Natural killer cell (primary cell): ENCODE measurements at regions not wholly inside any gene's neighbourhood (a gene's known extent, or its start where the extent isn't known, plus 50 kb on each side); places are given as distances from the start of the nearest gene placed in this dataset.
"Not testable (repeated sequence)": the region's sequence is repeated elsewhere in the genome, so short reads cannot be mapped to it uniquely, and the experiment has no call there.

ENCODE experiments used
- ATAC-seq, 3 donors: fragments of 150-1000 bp in 2 of 3; fragments of 200-7000 bp in 1 of 3; cut with Tn5 transposase; 1 replicate in 1 of 3; 2 replicates in 2 of 3; pipeline ENCODE4 v1.10.0; 2021; ENCODE audit warnings: mild to moderate bottlenecking in 2 of 3, moderate library complexity in 2 of 3
- DNase-seq, 2 donors: peaks; one replicate each; pipeline versions ENCODE4 v3.0.0 to v3.0.0-alpha.2; 2013 to 2021; ENCODE audit warnings: mixed read lengths in 1 of 2
- H3K27ac ChIP-seq: one replicate; pipeline ENCODE4 v1.5.1; 2013; ENCODE audit warnings: mild to moderate bottlenecking, low read length
- H3K27me3 ChIP-seq: one replicate; pipeline ENCODE4 v1.6.1; 2013; ENCODE audit warnings: low read length; ENCODE audit not compliant: control insufficient read depth, insufficient read depth
- H3K36me3 ChIP-seq: one replicate; pipeline ENCODE4 v1.6.1; 2013; ENCODE audit warnings: low read length; ENCODE audit not compliant: control insufficient read depth, insufficient read depth
- H3K4me1 ChIP-seq: one replicate; pipeline ENCODE4 v1.6.1; 2013; ENCODE audit warnings: low read length; ENCODE audit not compliant: control insufficient read depth, insufficient read depth
- H3K4me3 ChIP-seq: one replicate; pipeline ENCODE4 v1.5.1; 2013; ENCODE audit warnings: low read length
- H3K9me3 ChIP-seq: one replicate; pipeline ENCODE4 v1.6.1; 2013; ENCODE audit warnings: low read length; ENCODE audit not compliant: control insufficient read depth, insufficient read depth
- H3K27ac Mint-ChIP-seq, 2 donors: one replicate each; pipeline ENCODE4 v1.8.0; 2022; ENCODE audit warnings: mild to moderate bottlenecking in 2 of 2, mixed read lengths in 2 of 2, moderate library complexity in 1 of 2
- H3K27me3 Mint-ChIP-seq, 2 donors: one replicate each; pipeline ENCODE4 v1.8.0; 2022; ENCODE audit warnings: low read depth in 2 of 2, mixed read lengths in 2 of 2
- H3K36me3 Mint-ChIP-seq: one replicate; pipeline ENCODE4 v1.8.0; 2022; ENCODE audit warnings: mixed read lengths
- H3K4me1 Mint-ChIP-seq, 2 donors: one replicate each; pipeline ENCODE4 v1.8.0; 2022; ENCODE audit warnings: mixed read lengths in 2 of 2
- H3K4me3 Mint-ChIP-seq: one replicate; pipeline ENCODE4 v1.8.0; 2022; ENCODE audit warnings: mild to moderate bottlenecking, moderate library complexity, mixed read lengths
- H3K9me3 Mint-ChIP-seq, 2 donors: one replicate each; pipeline ENCODE4 v1.8.0; 2022; ENCODE audit warnings: mixed read lengths in 2 of 2
- WGBS: methylation state at CpG from one replicate; pipeline ENCODE4 v1.1.7; 2013; ENCODE audit warnings: missing lambda C conversion rate; ENCODE audit not compliant: insufficient coverage; 5-methylcytosine and 5-hydroxymethylcytosine counted together
- intact Hi-C: fragments of 100-400 bp; cut with micrococcal nuclease; formaldehyde crosslinking; loops from one replicate; pipeline ENCODE4 v1.14.2; 2022
- TF ChIP-seq, protein P1 (sequence below): fragments of 200-600 bp; IDR thresholded peaks from one replicate; pipeline ENCODE4 v1.8.0; 2022; ENCODE audit warnings: antibody characterized with exemption

DNA sequence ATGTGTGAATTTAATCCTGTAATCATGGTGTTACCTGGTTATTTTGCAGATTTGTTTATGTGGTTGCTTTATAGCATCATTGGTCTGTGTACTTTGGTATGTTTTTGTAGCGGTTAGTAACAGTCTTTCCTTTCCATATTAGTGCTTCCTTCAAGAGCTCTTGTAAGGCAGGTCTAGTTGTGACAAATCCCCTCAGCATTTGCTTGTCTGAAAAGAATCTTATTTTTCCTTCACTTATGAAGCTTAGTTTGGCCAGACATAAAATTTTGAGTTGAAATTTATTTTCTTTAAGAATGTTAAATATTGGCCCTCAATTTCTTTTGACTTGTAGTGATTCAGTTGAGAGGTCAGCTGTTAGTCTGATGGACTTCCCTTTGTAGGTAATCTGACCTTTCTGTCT lies 1096.1 kb upstream of the SLIT2 start:
- no CpG with 5 or more reads among the region's 1 CpG for WGBS
- Mint-ChIP-seq H3K4me3 (no peak overlapping the region), H3K27me3 (no peaks in the 10 kb centered on the region)

DNA sequence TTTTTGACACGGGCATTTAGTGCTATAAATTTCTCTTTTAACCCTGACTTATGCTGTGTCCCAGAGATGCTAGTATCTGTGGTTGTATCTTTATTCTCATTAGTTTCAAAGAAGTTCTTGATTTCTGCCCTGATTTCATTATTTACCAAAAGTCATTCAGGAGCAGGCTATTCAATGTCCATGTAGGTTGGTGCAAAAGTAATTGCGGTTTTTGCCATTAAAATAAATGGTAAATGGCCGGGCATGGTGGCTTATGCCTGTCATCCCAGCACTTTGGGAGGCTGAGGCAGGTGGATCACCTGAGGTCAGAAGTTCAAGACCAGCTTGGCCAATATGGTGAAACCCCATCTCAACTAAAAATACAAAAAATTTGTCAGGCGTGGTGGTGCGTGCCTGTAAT lies 1097.4 kb upstream of the SLIT2 start:
- DNase-seq, H3K27ac ChIP-seq, H3K4me3 ChIP-seq, H3K4me1 Mint-ChIP-seq, ATAC-seq, H3K27me3 Mint-ChIP-seq, H3K4me3 Mint-ChIP-seq, intact Hi-C loops, H3K36me3 ChIP-seq, H3K27me3 ChIP-seq, H3K9me3 ChIP-seq, H3K4me1 ChIP-seq, H3K27ac Mint-ChIP-seq: not testable (repeated sequence)
- Mint-ChIP-seq H3K36me3 (peaks cover 15% of the 10 kb centered on the region), H3K9me3 (peaks cover 11 to 26% of the 10 kb centered on the region in 2 donors)
- WGBS = 87% methylated on average over 4 of the region's 5 CpGs

More for the DNA sequence above, 1096.1 kb upstream of the SLIT2 start:
- H3K4me1 Mint-ChIP-seq = no peaks in the 10 kb centered on the region
- Histone ChIP-seq H3K4me3 (no peak overlapping the region), H3K27me3 (no peaks in the 10 kb centered on the region), H3K4me1 (no peaks in the 10 kb centered on the region), H3K27ac (no peak overlapping the region), H3K36me3 (no peaks in the 10 kb centered on the region), H3K9me3 (peaks cover 6% of the 10 kb centered on the region)
- DNase-seq = no peak
- peaks cover 21% of the 10 kb centered on the region for H3K36me3 Mint-ChIP-seq
- TF ChIP-seq, protein P1, sequence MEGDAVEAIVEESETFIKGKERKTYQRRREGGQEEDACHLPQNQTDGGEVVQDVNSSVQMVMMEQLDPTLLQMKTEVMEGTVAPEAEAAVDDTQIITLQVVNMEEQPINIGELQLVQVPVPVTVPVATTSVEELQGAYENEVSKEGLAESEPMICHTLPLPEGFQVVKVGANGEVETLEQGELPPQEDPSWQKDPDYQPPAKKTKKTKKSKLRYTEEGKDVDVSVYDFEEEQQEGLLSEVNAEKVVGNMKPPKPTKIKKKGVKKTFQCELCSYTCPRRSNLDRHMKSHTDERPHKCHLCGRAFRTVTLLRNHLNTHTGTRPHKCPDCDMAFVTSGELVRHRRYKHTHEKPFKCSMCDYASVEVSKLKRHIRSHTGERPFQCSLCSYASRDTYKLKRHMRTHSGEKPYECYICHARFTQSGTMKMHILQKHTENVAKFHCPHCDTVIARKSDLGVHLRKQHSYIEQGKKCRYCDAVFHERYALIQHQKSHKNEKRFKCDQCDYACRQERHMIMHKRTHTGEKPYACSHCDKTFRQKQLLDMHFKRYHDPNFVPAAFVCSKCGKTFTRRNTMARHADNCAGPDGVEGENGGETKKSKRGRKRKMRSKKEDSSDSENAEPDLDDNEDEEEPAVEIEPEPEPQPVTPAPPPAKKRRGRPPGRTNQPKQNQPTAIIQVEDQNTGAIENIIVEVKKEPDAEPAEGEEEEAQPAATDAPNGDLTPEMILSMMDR = no peak
- no peak for ATAC-seq
- H3K27ac Mint-ChIP-seq = no peak overlapping the region
- H3K9me3 Mint-ChIP-seq = peaks cover 13 to 20% of the 10 kb centered on the region in 2 donors
- intact Hi-C loops = no loop called here

DNA sequence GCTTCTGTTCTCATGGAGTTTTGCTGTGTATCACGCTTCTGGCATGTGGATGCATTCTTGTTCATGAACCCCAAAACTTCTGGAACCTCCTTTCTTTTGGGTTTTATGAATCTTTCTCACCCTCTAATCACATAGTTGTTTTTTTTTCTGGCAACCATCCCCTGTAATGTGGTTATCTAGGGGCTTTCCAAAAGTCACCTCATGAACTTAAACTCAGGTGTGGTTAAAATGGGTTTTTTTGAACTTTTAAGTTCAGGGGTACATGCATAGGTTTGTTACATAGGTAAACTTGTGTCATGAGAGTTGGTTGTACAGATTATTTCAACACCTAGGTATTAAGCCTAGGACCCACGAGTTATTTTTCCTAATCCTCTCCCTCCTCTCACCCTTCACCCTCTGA lies 1099.4 kb upstream of the SLIT2 start:
- DNase-seq = no peak
- H3K4me1 Mint-ChIP-seq = no peaks in the 10 kb centered on the region
- no peak overlapping the region for H3K27ac Mint-ChIP-seq
- no peaks in the 10 kb centered on the region for H3K27me3 ChIP-seq
- no peaks in the 10 kb centered on the region for H3K4me1 ChIP-seq
- TF ChIP-seq, protein P1 = no peak
- 79% methylated on average over 2 of the region's 2 CpGs for WGBS
- H3K9me3 Mint-ChIP-seq = peaks cover 7 to 35% of the 10 kb centered on the region in 2 donors
- intact Hi-C loops = no loop called here
- H3K27ac ChIP-seq = no peak overlapping the region
- no peak for ATAC-seq
- H3K4me3 Mint-ChIP-seq = no peak overlapping the region
- peaks cover 6% of the 10 kb centered on the region for H3K9me3 ChIP-seq
- no peak overlapping the region for H3K4me3 ChIP-seq
- H3K27me3 Mint-ChIP-seq = no peaks in the 10 kb centered on the region
- no peaks in the 10 kb centered on the region for H3K36me3 ChIP-seq
- H3K36me3 Mint-ChIP-seq = peaks cover 15% of the 10 kb centered on the region

- no peaks in the 10 kb centered on the region for H3K4me1 Mint-ChIP-seq
- no peak overlapping the region for H3K4me3 Mint-ChIP-seq
- WGBS = 75% methylated on average over 1 of the region's 1 CpG
- TF ChIP-seq, protein P1 = no peak
- ATAC-seq = no peak
- Histone ChIP-seq H3K27ac (no peak overlapping the region), H3K36me3 (no peaks in the 10 kb centered on the region), H3K27me3 (no peaks in the 10 kb centered on the region), H3K9me3 (peaks cover 3% of the 10 kb centered on the region), H3K4me3 (no peak overlapping the region), H3K4me1 (no peaks in the 10 kb centered on the region)
- intact Hi-C loops = no loop called here
- H3K27ac Mint-ChIP-seq = no peak overlapping the region
- DNase-seq = no peak
- H3K36me3 Mint-ChIP-seq = peaks cover 15% of the 10 kb centered on the region
- no peaks in the 10 kb centered on the region for H3K27me3 Mint-ChIP-seq
- peaks cover 11 to 38% of the 10 kb centered on the region in 2 donors for H3K9me3 Mint-ChIP-seq
Observed at GRCh38 chr4:19151684-19152083, 1100.0 kb upstream of the SLIT2 start.
